GM23338 (cell line): ENCODE measurements at regions not wholly inside any gene's neighbourhood (a gene's known extent, or its start where the extent isn't known, plus 50 kb on each side); places are given as distances from the start of the nearest gene placed in this dataset.

Experiments
- ATAC-seq: fragments of 200-7000 bp; cut with Tn5 transposase; 3 replicates; pipeline ENCODE4 v1.9.1; 2020
- DNase-seq: peaks from one replicate; pipeline ENCODE4 v3.0.0-alpha.2; 2015; ENCODE audit warnings: low spot score
- H2AFZ ChIP-seq: fragments of 200-600 bp; sonication (generic); 2 replicates; pipeline ENCODE4 v1.8.0; 2016; ENCODE audit warnings: antibody characterized with exemption, mild to moderate bottlenecking, moderate library complexity
- H3F3A ChIP-seq: fragments of 200-600 bp; sonication (generic); replicated peaks from 2 replicates; pipeline ENCODE4 v1.8.0; 2017; ENCODE audit warnings: antibody characterized with exemption, mixed run types, low read depth
- H3K27ac ChIP-seq: fragments of 200-600 bp; sonication (generic); 2 replicates; pipeline ENCODE4 v1.6.1; 2016; ENCODE audit warnings: low read depth
- H3K27me3 ChIP-seq: fragments of 200-600 bp; sonication (generic); 2 replicates; pipeline ENCODE4 v1.8.0; 2016; ENCODE audit warnings: mild to moderate bottlenecking, mixed run types, moderate library complexity; ENCODE audit not compliant: insufficient read depth
- H3K36me3 ChIP-seq: fragments of 200-600 bp; sonication (generic); 2 replicates; pipeline ENCODE4 v1.8.0; 2016; ENCODE audit warnings: mild to moderate bottlenecking; ENCODE audit not compliant: insufficient read depth
- H3K4me1 ChIP-seq: fragments of 200-600 bp; sonication (generic); 2 replicates; pipeline ENCODE4 v1.8.0; 2016; ENCODE audit warnings: mild to moderate bottlenecking, moderate library complexity; ENCODE audit not compliant: insufficient read depth
- H3K4me2 ChIP-seq: fragments of 200-600 bp; sonication (generic); 2 replicates; pipeline ENCODE4 v1.7.1; 2017; ENCODE audit warnings: mixed run types
- H3K4me3 ChIP-seq: fragments of 200-600 bp; sonication (generic); 2 replicates; pipeline ENCODE4 v1.6.1; 2016; ENCODE audit warnings: mixed run types
- H3K79me2 ChIP-seq: fragments of 200-600 bp; sonication (generic); replicated peaks from 2 replicates; pipeline ENCODE4 v1.8.0; 2017; ENCODE audit warnings: mild to moderate bottlenecking; ENCODE audit not compliant: insufficient read depth
- H3K9me2 ChIP-seq: fragments of 200-600 bp; sonication (generic); 2 replicates; pipeline ENCODE4 v1.8.0; 2017; ENCODE audit not compliant: insufficient read depth
- H4K20me1 ChIP-seq: fragments of 200-600 bp; sonication (generic); replicated peaks from 2 replicates; pipeline ENCODE4 v1.8.0; 2017; ENCODE audit warnings: mild to moderate bottlenecking; ENCODE audit not compliant: insufficient read depth
- H3K27ac Mint-ChIP-seq: 2 replicates; pipeline ENCODE4 v1.8.0; 2020; ENCODE audit warnings: inconsistent platforms, mild to moderate bottlenecking, moderate library complexity, mixed read lengths
- H3K27me3 Mint-ChIP-seq: 3 replicates; pipeline ENCODE4 v1.8.0; 2022; ENCODE audit warnings: low read depth, mild to moderate bottlenecking, moderate library complexity, mixed read lengths, inconsistent platforms; ENCODE audit not compliant: insufficient read depth, poor library complexity
- H3K36me3 Mint-ChIP-seq: 3 replicates; pipeline ENCODE4 v1.8.0; 2021; ENCODE audit warnings: low read depth, mild to moderate bottlenecking, inconsistent platforms, moderate library complexity, mixed read lengths
- H3K4me1 Mint-ChIP-seq: 3 replicates; pipeline ENCODE4 v1.8.0; 2020; ENCODE audit warnings: mild to moderate bottlenecking, inconsistent platforms, mixed read lengths
- H3K4me3 Mint-ChIP-seq: 3 replicates; pipeline ENCODE4 v1.8.0; 2021; ENCODE audit warnings: moderate library complexity, mild to moderate bottlenecking, inconsistent platforms, mixed read lengths
- H3K9me3 Mint-ChIP-seq: 3 replicates; pipeline ENCODE4 v1.8.0; 2020; ENCODE audit warnings: moderate library complexity, mild to moderate bottlenecking, inconsistent platforms, mixed read lengths
- CREB1 ChIP-seq: fragments of 250-450 bp; sonication (Bioruptor Pico); IDR thresholded peaks from 2 replicates; pipeline ENCODE4 v1.5.0; 2020; ENCODE audit warnings: low read depth, mild to moderate bottlenecking, moderate library complexity
- EZH2 ChIP-seq: fragments of 200-600 bp; sonication (generic); IDR thresholded peaks from one replicate; pipeline ENCODE4 v1.8.0; 2017; ENCODE audit warnings: antibody characterized with exemption, mild to moderate bottlenecking, low read depth; ENCODE audit not compliant: unreplicated experiment
- EZH2phosphoT487 ChIP-seq: fragments of 200-600 bp; sonication (generic); IDR thresholded peaks from one replicate; pipeline ENCODE4 v1.8.1; 2018; ENCODE audit warnings: antibody characterized with exemption; ENCODE audit not compliant: unreplicated experiment
- NANOG ChIP-seq: IDR thresholded peaks from 2 replicates; pipeline ENCODE4 v1.6.1; 2016; ENCODE audit warnings: antibody characterized with exemption, borderline replicate concordance
- POLR2AphosphoS5 ChIP-seq: IDR thresholded peaks from 2 replicates; pipeline ENCODE4 v1.6.1; 2016; ENCODE audit warnings: antibody characterized with exemption, low read depth
- STAT1 ChIP-seq: IDR thresholded peaks from one replicate; pipeline ENCODE4 v1.6.1; 2016; ENCODE audit warnings: antibody characterized with exemption; ENCODE audit not compliant: unreplicated experiment
- ZNF114 ChIP-seq: fragments of 250-450 bp; sonication (Bioruptor Pico); IDR thresholded peaks from 2 replicates; pipeline ENCODE4 v1.5.0; 2020; ENCODE audit warnings: mild to moderate bottlenecking, moderate library complexity
- ZNF331 ChIP-seq: fragments of 250-450 bp; sonication (Bioruptor Pico); IDR thresholded peaks from 2 replicates; pipeline ENCODE4 v1.5.0; 2020; ENCODE audit warnings: low read depth, mild to moderate bottlenecking, moderate library complexity
- TF ChIP-seq, protein P1 (sequence below): IDR thresholded peaks from 2 replicates; pipeline ENCODE4 v1.6.1; 2016; ENCODE audit warnings: antibody characterized with exemption
- TF ChIP-seq, protein P2 (sequence below), 2 experiments: fragments of 200-600 bp in 1 of 2; sonication (generic) in 1 of 2; conservative IDR thresholded peaks; 2 replicates each; pipeline versions ENCODE4 v1.5.1 to v1.6.1; 2016 to 2017; ENCODE audit warnings: antibody characterized with exemption in 2 of 2, low read depth in 2 of 2, mild to moderate bottlenecking in 2 of 2, moderate library complexity in 1 of 2
- TF ChIP-seq, protein P3 (sequence below): fragments of 250-450 bp; sonication (Bioruptor Pico); IDR thresholded peaks from 2 replicates; pipeline ENCODE4 v1.5.0; 2020; ENCODE audit warnings: mild to moderate bottlenecking, moderate library complexity
- TF ChIP-seq, protein P4 (sequence below): IDR thresholded peaks from one replicate; pipeline ENCODE4 v1.6.1; 2018; ENCODE audit warnings: antibody characterized with exemption; ENCODE audit not compliant: unreplicated experiment

DNA sequence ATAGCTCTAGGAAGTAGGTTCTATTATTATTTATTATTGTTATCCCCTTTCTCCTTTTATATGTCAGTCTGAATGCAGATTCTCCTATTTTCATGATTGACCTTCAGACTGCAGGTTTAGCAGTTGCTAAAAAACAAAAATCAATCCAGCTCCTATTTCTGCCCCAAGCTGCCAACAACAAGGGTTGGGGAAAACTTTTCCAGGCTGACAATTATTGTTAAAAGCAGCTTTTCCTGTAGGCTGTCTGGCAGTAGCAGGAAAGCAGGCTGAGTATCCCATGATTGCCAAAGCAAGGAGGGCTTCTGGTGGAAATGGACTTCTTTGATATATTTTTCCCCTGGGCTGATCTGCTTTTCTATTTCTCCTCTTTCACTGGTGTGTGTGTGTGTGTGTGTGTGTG lies 78.0 kb upstream of the CTLA4 start:
- Mint-ChIP-seq H3K4me3 (no peak overlapping the region), H3K4me1 (peaks cover 13% of the 10 kb centered on the region), H3K9me3 (no peaks in the 10 kb centered on the region), H3K27ac (0 out of 2 replicates have a peak overlapping the region, but pooled peaks have one; percentile 2), H3K36me3 (no peaks in the 10 kb centered on the region; the same call in 2 of the 3 replicates), H3K27me3 (peaks cover 1% of the 10 kb centered on the region)
- H3K4me2 ChIP-seq = no peak overlapping the region
- no peaks in the 10 kb centered on the region; the same call in 1 of the 2 replicates for H3K9me2 ChIP-seq
- TF ChIP-seq, protein P1, sequence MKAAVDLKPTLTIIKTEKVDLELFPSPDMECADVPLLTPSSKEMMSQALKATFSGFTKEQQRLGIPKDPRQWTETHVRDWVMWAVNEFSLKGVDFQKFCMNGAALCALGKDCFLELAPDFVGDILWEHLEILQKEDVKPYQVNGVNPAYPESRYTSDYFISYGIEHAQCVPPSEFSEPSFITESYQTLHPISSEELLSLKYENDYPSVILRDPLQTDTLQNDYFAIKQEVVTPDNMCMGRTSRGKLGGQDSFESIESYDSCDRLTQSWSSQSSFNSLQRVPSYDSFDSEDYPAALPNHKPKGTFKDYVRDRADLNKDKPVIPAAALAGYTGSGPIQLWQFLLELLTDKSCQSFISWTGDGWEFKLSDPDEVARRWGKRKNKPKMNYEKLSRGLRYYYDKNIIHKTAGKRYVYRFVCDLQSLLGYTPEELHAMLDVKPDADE = no peak
- TF ChIP-seq, protein P2, sequence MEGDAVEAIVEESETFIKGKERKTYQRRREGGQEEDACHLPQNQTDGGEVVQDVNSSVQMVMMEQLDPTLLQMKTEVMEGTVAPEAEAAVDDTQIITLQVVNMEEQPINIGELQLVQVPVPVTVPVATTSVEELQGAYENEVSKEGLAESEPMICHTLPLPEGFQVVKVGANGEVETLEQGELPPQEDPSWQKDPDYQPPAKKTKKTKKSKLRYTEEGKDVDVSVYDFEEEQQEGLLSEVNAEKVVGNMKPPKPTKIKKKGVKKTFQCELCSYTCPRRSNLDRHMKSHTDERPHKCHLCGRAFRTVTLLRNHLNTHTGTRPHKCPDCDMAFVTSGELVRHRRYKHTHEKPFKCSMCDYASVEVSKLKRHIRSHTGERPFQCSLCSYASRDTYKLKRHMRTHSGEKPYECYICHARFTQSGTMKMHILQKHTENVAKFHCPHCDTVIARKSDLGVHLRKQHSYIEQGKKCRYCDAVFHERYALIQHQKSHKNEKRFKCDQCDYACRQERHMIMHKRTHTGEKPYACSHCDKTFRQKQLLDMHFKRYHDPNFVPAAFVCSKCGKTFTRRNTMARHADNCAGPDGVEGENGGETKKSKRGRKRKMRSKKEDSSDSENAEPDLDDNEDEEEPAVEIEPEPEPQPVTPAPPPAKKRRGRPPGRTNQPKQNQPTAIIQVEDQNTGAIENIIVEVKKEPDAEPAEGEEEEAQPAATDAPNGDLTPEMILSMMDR (conservative IDR thresholded peaks at IDR 0.05; ENCODE audit: low read depth in 2 of 2) = no peak
- no peak for TF ChIP-seq EZH2
- TF ChIP-seq CREB1 = no peak
- TF ChIP-seq, protein P3, sequence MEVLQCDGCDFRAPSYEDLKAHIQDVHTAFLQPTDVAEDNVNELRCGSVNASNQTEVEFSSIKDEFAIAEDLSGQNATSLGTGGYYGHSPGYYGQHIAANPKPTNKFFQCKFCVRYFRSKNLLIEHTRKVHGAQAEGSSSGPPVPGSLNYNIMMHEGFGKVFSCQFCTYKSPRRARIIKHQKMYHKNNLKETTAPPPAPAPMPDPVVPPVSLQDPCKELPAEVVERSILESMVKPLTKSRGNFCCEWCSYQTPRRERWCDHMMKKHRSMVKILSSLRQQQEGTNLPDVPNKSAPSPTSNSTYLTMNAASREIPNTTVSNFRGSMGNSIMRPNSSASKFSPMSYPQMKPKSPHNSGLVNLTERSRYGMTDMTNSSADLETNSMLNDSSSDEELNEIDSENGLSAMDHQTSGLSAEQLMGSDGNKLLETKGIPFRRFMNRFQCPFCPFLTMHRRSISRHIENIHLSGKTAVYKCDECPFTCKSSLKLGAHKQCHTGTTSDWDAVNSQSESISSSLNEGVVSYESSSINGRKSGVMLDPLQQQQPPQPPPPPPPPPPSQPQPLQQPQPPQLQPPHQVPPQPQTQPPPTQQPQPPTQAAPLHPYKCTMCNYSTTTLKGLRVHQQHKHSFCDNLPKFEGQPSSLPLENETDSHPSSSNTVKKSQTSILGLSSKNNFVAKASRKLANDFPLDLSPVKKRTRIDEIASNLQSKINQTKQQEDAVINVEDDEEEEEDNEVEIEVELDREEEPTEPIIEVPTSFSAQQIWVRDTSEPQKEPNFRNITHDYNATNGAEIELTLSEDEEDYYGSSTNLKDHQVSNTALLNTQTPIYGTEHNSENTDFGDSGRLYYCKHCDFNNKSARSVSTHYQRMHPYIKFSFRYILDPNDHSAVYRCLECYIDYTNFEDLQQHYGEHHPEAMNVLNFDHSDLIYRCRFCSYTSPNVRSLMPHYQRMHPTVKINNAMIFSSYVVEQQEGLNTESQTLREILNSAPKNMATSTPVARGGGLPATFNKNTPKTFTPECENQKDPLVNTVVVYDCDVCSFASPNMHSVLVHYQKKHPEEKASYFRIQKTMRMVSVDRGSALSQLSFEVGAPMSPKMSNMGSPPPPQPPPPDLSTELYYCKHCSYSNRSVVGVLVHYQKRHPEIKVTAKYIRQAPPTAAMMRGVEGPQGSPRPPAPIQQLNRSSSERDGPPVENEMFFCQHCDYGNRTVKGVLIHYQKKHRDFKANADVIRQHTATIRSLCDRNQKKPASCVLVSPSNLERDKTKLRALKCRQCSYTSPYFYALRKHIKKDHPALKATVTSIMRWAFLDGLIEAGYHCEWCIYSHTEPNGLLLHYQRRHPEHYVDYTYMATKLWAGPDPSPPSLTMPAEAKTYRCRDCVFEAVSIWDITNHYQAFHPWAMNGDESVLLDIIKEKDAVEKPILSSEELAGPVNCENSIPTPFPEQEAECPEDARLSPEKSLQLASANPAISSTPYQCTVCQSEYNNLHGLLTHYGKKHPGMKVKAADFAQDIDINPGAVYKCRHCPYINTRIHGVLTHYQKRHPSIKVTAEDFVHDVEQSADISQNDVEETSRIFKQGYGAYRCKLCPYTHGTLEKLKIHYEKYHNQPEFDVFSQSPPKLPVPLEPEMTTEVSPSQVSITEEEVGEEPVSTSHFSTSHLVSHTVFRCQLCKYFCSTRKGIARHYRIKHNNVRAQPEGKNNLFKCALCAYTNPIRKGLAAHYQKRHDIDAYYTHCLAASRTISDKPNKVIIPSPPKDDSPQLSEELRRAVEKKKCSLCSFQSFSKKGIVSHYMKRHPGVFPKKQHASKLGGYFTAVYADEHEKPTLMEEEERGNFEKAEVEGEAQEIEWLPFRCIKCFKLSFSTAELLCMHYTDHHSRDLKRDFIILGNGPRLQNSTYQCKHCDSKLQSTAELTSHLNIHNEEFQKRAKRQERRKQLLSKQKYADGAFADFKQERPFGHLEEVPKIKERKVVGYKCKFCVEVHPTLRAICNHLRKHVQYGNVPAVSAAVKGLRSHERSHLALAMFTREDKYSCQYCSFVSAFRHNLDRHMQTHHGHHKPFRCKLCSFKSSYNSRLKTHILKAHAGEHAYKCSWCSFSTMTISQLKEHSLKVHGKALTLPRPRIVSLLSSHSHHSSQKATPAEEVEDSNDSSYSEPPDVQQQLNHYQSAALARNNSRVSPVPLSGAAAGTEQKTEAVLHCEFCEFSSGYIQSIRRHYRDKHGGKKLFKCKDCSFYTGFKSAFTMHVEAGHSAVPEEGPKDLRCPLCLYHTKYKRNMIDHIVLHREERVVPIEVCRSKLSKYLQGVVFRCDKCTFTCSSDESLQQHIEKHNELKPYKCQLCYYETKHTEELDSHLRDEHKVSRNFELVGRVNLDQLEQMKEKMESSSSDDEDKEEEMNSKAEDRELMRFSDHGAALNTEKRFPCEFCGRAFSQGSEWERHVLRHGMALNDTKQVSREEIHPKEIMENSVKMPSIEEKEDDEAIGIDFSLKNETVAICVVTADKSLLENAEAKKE (CRISPR knock-in tag) = no peak
- no peak for TF ChIP-seq NANOG
- no peak for TF ChIP-seq ZNF331
- TF ChIP-seq, protein P4, sequence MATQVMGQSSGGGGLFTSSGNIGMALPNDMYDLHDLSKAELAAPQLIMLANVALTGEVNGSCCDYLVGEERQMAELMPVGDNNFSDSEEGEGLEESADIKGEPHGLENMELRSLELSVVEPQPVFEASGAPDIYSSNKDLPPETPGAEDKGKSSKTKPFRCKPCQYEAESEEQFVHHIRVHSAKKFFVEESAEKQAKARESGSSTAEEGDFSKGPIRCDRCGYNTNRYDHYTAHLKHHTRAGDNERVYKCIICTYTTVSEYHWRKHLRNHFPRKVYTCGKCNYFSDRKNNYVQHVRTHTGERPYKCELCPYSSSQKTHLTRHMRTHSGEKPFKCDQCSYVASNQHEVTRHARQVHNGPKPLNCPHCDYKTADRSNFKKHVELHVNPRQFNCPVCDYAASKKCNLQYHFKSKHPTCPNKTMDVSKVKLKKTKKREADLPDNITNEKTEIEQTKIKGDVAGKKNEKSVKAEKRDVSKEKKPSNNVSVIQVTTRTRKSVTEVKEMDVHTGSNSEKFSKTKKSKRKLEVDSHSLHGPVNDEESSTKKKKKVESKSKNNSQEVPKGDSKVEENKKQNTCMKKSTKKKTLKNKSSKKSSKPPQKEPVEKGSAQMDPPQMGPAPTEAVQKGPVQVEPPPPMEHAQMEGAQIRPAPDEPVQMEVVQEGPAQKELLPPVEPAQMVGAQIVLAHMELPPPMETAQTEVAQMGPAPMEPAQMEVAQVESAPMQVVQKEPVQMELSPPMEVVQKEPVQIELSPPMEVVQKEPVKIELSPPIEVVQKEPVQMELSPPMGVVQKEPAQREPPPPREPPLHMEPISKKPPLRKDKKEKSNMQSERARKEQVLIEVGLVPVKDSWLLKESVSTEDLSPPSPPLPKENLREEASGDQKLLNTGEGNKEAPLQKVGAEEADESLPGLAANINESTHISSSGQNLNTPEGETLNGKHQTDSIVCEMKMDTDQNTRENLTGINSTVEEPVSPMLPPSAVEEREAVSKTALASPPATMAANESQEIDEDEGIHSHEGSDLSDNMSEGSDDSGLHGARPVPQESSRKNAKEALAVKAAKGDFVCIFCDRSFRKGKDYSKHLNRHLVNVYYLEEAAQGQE = no peak
- TF ChIP-seq STAT1 = no peak
- no peak for TF ChIP-seq ZNF114 (CRISPR knock-in tag)
- no peak for TF ChIP-seq POLR2AphosphoS5
- TF ChIP-seq EZH2phosphoT487 = no peak
- H4K20me1 ChIP-seq = no peaks in the 10 kb centered on the region
- H2AFZ ChIP-seq = no peak overlapping the region
- peaks cover 6% of the 10 kb centered on the region; the same call in 1 of the 2 replicates for H3K4me1 ChIP-seq
- no peak overlapping the region for H3K27ac ChIP-seq
- DNase-seq (no peak), ATAC-seq (no peak)
- H3K79me2 ChIP-seq = no peaks in the 10 kb centered on the region
- no peaks in the 10 kb centered on the region for H3K27me3 ChIP-seq
- H3K4me3 ChIP-seq = no peak overlapping the region
- H3F3A ChIP-seq = no peaks in the 10 kb centered on the region
- H3K36me3 ChIP-seq = no peaks in the 10 kb centered on the region
